Testis (tissue), 2 donors: ENCODE measurements at regions not wholly inside any gene's neighbourhood (a gene's known extent, or its start where the extent isn't known, plus 50 kb on each side); places are given as distances from the start of the nearest gene placed in this dataset.

Experiments
- DNase-seq: peaks from one replicate; pipeline ENCODE4 v3.0.0-alpha.2; 2019
- H3K27ac ChIP-seq, 2 donors: fragments of 200-600 bp; sonication (generic); one replicate each; pipeline ENCODE4 v1.5.1; 2019
- H3K27me3 ChIP-seq: fragments of 200-600 bp; sonication (generic); one replicate; pipeline ENCODE4 v1.5.1; 2019
- H3K36me3 ChIP-seq: fragments of 200-600 bp; sonication (generic); one replicate; pipeline ENCODE4 v1.5.1; 2017; ENCODE audit warnings: low read depth; ENCODE audit errors: missing control alignments
- H3K4me1 ChIP-seq: fragments of 200-600 bp; sonication (generic); one replicate; pipeline ENCODE4 v1.5.1; 2019
- H3K4me3 ChIP-seq, 2 donors: fragments of 200-600 bp; sonication (generic); one replicate each; pipeline ENCODE4 v1.5.1; 2017 to 2019
- H3K9me3 ChIP-seq: fragments of 200-600 bp; sonication (generic); one replicate; pipeline ENCODE4 v1.5.1; 2017
- POLR2A ChIP-seq: fragments of 450-650 bp; IDR thresholded peaks from one replicate; pipeline ENCODE4 v1.6.1; 2017; ENCODE audit warnings: antibody characterized with exemption, mild to moderate bottlenecking, moderate library complexity
- WGBS, 2 donors: methylation state at CpG; one replicate each; pipeline ENCODE4 v1.1.5; 2018; 5-methylcytosine and 5-hydroxymethylcytosine counted together
- intact Hi-C: fragments of 100-400 bp; cut with DNase I; formaldehyde crosslinking; loops from one replicate; pipeline ENCODE4 v1.15.1; 2023; ENCODE audit warnings: low total_unique reads
- TF ChIP-seq, protein P1 (sequence below), 3 experiments: fragments of 450-650 bp in 2 of 3; fragments of 200-600 bp in 1 of 3; sonication (generic) in 1 of 3; IDR thresholded peaks; one replicate each; pipeline ENCODE4 v1.5.1; 2016 to 2019; ENCODE audit warnings: antibody characterized with exemption in 3 of 3, mild to moderate bottlenecking in 2 of 3, moderate library complexity in 1 of 3

- Histone ChIP-seq H3K36me3 (no peaks in the 10 kb centered on the region), H3K27me3 (no peaks in the 10 kb centered on the region), H3K4me1 (no peaks in the 10 kb centered on the region), H3K9me3 (no peaks in the 10 kb centered on the region), H3K27ac (no peak overlapping the region), H3K4me3 (no peak overlapping the region)
- intact Hi-C loops = no loop called here
- TF ChIP-seq, protein P1, sequence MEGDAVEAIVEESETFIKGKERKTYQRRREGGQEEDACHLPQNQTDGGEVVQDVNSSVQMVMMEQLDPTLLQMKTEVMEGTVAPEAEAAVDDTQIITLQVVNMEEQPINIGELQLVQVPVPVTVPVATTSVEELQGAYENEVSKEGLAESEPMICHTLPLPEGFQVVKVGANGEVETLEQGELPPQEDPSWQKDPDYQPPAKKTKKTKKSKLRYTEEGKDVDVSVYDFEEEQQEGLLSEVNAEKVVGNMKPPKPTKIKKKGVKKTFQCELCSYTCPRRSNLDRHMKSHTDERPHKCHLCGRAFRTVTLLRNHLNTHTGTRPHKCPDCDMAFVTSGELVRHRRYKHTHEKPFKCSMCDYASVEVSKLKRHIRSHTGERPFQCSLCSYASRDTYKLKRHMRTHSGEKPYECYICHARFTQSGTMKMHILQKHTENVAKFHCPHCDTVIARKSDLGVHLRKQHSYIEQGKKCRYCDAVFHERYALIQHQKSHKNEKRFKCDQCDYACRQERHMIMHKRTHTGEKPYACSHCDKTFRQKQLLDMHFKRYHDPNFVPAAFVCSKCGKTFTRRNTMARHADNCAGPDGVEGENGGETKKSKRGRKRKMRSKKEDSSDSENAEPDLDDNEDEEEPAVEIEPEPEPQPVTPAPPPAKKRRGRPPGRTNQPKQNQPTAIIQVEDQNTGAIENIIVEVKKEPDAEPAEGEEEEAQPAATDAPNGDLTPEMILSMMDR (IDR thresholded peaks at IDR 0.05) = no peak
- no peak for TF ChIP-seq POLR2A
- no peak for DNase-seq
- 89 to 90% methylated on average over 5 of the region's 5 CpGs for WGBS, 2 donors
These were observed 243.0 kb downstream of the ACTR3B start for GRCh38 chr7:153002572-153002971.

DNA sequence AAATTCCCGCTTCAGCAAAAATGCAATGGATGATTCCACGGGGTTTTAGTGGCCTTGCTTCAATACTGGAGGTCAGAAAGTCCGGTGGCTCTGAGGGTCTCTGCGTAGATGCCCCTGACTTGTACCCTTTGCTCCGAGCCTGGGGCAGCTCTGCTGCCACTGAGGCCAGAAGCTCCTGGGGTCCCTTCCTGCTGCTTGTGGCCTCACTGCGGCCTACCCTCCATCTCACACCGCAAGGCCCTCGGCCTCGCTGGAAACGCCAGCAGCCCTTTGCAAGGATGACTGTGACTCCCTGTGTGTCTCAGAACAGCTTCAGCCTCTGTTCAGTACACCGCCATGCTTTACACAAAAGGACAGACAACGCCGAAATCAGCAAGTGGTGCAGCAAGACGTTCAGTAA is 244.8 kb downstream of the ACTR3B start:
- 89 to 91% methylated on average over 12 to 14 of the region's 14 CpGs for WGBS, 2 donors
- H3K4me1 ChIP-seq = no peaks in the 10 kb centered on the region
- H3K27ac ChIP-seq = no peak overlapping the region
- intact Hi-C loops = no loop called here
- H3K4me3 ChIP-seq = no peak overlapping the region
- no peaks in the 10 kb centered on the region for H3K9me3 ChIP-seq
- no peak for DNase-seq
- H3K27me3 ChIP-seq = no peaks in the 10 kb centered on the region
- TF ChIP-seq, protein P1 (IDR thresholded peaks at IDR 0.05) = no peak
- TF ChIP-seq POLR2A = no peak
- no peaks in the 10 kb centered on the region for H3K36me3 ChIP-seq

DNA sequence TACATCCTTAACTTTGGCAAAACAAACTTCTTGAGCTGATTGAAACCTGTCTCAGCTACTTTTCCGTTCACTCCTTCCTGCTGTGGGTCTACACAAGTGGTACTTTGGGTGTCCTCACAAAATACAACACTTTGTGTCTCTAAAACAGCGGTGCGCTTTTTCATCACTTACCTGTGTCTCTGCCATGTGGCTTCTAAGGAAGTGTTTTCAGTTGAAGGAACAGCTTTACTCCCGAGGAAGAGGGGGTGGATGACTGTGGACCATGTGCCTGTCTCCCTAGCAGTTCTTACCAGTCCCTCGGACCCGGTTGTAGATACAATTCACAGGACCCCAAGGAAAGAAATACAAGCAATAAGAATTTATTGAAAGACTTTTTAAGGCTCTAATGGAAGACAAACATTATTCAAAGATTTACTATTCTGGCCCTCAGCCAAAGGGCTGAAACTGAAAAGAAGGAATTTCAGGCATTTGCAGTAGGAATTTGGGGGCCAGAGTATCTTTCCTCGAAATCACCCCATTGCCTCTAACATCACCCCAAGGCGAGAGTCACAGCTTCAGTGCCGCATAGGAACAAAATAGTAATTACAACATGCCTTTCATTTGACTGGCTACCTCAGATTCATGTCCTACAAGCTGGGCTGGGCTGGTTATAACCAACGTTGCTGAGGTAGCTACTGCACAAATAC is 246.3 kb downstream of the ACTR3B start:
- TF ChIP-seq, protein P1 (IDR thresholded peaks at IDR 0.05) = no peak
- no peak for TF ChIP-seq POLR2A
- intact Hi-C loops = no loop called here
- 48 to 61% methylated on average over 10 of the region's 10 CpGs for WGBS, 2 donors
- Histone ChIP-seq H3K4me3 (no peak overlapping the region), H3K4me1 (no peaks in the 10 kb centered on the region), H3K9me3 (no peaks in the 10 kb centered on the region), H3K36me3 (no peaks in the 10 kb centered on the region), H3K27me3 (no peaks in the 10 kb centered on the region), H3K27ac (no peak overlapping the region)
- DNase-seq = no peak

GRCh38 chr7:153006452-153006851 is 246.9 kb downstream of the ACTR3B start:
- no peak overlapping the region for H3K4me3 ChIP-seq
- DNase-seq = no peak
- H3K4me1 ChIP-seq = no peaks in the 10 kb centered on the region
- no peaks in the 10 kb centered on the region for H3K9me3 ChIP-seq
- intact Hi-C loops = no loop called here
- no peaks in the 10 kb centered on the region for H3K27me3 ChIP-seq
- H3K36me3 ChIP-seq = no peaks in the 10 kb centered on the region
- TF ChIP-seq, protein P1 (IDR thresholded peaks at IDR 0.05) = no peak
- TF ChIP-seq POLR2A = no peak
- 93 to 94% methylated on average over 2 of the region's 2 CpGs for WGBS, 2 donors
- H3K27ac ChIP-seq = no peak overlapping the region

- TF ChIP-seq, protein P1 (IDR thresholded peaks at IDR 0.05) = no peak
- TF ChIP-seq POLR2A = no peak
- H3K4me3 ChIP-seq = no peak overlapping the region
- DNase-seq = no peak
- H3K27me3 ChIP-seq = no peaks in the 10 kb centered on the region
- H3K36me3 ChIP-seq = no peaks in the 10 kb centered on the region
- no peak overlapping the region for H3K27ac ChIP-seq
- intact Hi-C loops = no loop called here
- no peaks in the 10 kb centered on the region for H3K4me1 ChIP-seq
- 86 to 88% methylated on average over 6 to 8 of the region's 8 CpGs for WGBS, 2 donors
- H3K9me3 ChIP-seq = no peaks in the 10 kb centered on the region
These were observed 247.4 kb downstream of the ACTR3B start for GRCh38 chr7:153006911-153007310.
